HG02571 (cell line): ENCODE measurements at regions not wholly inside any gene's neighbourhood (a gene's known extent, or its start where the extent isn't known, plus 50 kb on each side); places are given as distances from the start of the nearest gene placed in this dataset.
"Not testable (repeated sequence)": the region's sequence is repeated elsewhere in the genome, so short reads cannot be mapped to it uniquely, and the experiment has no call there.

ENCODE experiments used
- ATAC-seq: cut with Tn5 transposase; IDR thresholded peaks from one replicate; pipeline ENCODE4 v1.9.1; 2021; ENCODE audit warnings: mild to moderate bottlenecking, moderate library complexity; ENCODE audit not compliant: unreplicated experiment

DNA sequence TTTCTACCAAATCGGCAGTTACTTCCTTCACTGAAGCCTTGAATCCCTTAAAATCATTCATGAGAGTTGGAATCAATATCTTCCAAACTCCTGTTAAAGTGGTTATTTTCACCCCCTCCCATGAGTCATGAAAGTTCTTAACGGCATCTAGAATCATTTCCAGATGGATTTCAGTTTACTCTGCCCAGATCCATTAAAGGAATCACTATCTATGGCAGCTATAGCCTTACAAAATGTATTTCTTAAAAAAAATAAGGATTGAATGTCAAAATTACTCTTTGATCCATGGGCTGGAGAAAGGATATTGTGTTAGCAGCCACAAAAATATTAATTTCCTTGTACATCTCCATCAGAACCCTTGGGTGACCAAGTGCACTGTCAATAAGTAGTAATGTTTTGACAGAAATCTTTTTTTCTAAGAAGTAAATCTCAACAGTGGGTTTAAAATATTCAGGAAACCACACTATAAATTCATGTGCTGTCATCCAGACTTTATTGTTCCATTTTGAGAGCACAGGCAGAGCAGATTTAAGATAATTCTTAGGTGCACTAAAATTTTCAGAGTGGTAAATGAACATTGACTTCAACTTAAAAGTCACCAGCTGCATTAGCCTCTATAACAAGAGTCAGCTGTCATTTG lies 767.7 kb downstream of the DTWD2 start:
- no peak for ATAC-seq

DNA sequence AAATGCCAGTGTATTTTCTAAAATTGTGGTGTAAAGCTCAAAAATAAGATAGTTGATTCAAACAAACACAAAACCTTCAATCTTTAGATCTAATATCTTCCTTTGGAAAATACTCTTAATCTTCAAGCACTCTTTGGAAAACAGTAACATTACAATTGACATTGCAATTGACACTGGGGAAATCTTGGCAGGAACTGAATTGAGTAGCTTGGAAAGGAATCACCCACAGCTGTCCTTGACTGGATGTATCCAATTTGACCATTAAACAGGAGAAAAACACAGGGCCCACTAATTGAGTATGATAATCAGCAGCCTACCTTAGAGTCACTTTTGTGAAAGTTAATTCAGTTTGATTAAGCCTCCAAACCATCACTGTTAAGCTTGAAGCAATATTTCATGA lies 776.7 kb downstream of the DTWD2 start:
- ATAC-seq: no peak

- ATAC-seq: no peak
These were observed 780.3 kb downstream of the DTWD2 start for GRCh38 chr5:118208031-118208453.

GRCh38 chr5:118199801-118200200 lies 788.5 kb downstream of the DTWD2 start:
- no peak for ATAC-seq

- no peak for ATAC-seq
These were observed 792.1 kb downstream of the DTWD2 start for GRCh38 chr5:118196229-118196628.

DNA sequence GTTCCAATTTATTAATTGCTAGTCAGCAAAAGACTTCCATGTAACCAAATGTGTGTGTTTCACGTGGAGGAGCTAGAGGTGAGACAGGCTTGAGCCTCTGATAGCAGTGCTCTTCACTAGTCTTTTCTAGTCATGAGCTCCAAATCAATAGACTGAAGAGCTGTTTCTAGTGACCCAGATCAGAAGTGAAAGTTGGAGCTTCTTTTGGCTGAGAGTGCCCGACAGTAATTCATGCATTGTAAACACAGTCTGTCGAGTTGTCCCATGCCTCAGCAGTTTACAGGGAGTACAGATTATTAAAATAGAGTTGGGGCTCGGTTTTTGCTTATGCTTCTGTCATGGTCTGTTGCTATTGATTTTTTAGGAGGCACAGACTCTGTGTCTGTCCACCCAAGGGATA lies 793.1 kb downstream of the DTWD2 start:
- ATAC-seq: no peak

- no peak for ATAC-seq
These were observed 795.0 kb downstream of the DTWD2 start for GRCh38 chr5:118193194-118193905.

DNA sequence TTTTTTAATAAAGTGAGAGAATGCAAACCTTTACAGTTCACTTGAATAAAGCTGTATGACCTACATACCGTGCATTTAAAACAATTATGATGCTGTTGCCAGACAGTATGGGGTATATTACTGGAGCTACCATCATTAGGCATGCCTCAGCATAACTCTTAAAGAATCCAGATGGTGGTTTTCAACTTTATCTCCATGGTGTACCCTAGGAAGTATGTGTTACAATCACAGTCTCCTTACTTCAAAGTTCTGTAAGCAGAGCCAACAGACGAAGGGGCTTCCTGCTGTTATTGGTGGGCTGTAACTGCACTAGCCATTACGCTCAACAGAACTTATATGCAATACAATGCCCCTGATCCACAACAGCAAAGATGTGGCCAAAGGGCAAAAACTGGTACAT lies 803.3 kb downstream of the DTWD2 start:
- no peak for ATAC-seq

GRCh38 chr5:118176146-118176545 lies 812.2 kb downstream of the DTWD2 start:
- ATAC-seq: no peak

GRCh38 chr5:118174671-118175070 lies 813.7 kb downstream of the DTWD2 start:
- no peak for ATAC-seq

DNA sequence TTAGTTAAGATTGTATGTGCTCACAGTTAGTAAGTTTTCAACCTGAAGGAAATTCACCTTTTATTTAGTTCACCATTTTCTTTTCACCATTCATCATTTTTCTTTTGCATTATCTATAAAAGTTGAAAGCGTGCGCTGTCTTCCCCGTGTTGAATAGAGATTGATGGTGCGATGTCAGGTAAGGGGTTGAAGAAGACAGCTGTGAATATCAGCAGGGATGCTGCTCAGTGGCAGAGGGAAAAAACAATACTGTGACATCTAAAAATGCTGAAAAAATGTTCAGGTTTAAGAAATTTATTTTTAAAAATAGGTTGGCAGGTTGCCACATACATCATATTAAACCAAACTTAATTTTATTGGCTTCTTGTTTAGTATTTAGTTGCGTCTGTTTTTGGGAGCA lies 815.0 kb downstream of the DTWD2 start:
- ATAC-seq: no peak

DNA sequence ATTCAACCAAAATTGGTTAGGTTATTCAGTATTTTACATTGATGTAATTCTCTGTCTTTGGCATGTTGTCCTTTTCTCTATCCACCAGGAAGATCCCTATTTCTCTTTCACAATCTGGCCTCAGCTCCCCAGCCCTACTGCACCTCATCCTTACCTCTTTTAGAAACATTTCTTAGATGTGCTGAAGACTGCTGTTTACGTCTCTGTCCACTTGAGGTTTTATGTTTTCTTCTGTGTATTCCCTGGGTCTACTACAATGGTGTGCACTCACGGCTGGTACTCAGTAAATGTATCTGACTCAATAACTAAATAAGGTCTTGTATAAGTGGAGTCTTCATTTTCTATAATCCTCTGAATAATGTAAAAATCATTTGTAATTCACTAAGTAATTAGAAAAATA lies 822.7 kb downstream of the DTWD2 start:
- no peak for ATAC-seq

DNA sequence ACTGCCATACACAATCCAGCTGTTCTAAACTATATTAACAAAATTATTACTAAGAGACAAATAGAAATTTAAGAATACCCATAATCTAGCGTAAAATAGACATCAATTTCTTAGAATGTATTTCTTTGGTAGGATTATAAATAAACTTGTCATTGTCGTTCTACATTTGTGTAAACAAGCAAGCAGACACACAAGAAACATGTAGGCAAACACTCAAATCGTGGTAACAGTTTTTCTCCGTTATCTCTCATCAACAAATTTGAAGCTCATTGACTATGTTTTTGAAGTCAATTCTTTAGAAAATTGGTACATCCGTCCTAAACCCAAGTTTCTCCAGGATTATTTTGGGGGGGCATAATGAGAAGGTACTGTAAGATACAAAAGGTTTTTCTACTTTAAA lies 832.2 kb downstream of the DTWD2 start:
- no peak for ATAC-seq

GRCh38 chr5:118146824-118147223 lies 841.5 kb downstream of the DTWD2 start:
- no peak for ATAC-seq

DNA sequence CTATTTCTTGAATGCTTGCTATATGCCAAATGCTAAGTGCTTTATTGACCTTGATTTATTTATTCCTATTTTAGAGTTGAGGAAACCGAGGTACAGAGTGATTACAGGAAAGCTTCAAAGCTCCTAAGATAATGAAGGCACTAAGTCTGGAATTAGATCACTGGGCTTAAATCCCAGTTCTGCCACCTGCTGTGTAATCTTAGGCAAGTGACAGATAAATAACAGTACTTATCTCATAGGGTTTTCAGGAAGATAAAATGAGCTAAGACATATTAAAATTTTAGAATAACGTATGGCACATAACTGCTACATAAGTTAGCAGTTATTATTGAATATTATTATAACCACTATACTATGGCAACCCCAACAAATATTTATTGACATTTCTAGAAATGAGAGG lies 843.8 kb downstream of the DTWD2 start:
- ATAC-seq: no peak

DNA sequence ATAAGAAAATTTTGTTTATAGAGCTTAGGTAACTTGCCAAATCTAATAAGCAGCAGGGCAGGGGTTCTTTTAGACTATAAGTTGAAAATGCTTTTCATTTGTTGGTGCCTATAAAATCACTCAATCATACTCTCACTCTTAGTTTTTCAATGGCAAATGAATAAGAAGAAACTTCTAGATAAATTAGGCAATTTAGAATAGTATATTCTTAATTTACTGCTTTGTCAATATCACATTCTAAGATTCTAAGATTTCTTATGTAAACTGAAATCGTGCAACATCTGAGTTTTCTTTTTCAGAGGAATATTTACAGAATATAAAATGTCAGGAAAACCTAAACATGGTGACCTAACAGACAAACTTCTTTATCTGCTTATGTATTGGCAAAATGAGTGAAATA lies 849.0 kb downstream of the DTWD2 start:
- no peak for ATAC-seq

- ATAC-seq: no peak
These were observed 862.2 kb downstream of the DTWD2 start for GRCh38 chr5:118126159-118126558.

- ATAC-seq: no peak
These were observed 862.7 kb downstream of the DTWD2 start for GRCh38 chr5:118125687-118126086.

DNA sequence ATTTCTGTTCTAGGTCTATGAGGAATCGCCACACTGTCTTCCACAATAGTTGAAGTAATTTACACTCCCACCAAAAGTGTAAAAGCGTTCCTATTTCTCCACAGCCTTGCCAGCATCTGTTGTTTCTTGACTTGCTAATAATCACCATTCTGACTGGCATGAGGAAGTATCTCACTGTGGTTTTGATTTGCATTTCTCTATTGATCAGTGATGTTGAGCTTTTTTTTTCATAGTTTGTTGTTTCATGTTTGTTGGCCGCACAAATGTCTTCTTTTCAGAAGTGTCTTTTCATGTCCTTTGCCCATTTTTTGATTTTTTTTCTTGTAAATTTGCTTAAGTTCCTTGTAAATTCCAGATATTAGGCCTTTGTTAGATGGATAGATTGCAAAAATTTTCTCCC lies 867.1 kb downstream of the DTWD2 start:
- ATAC-seq: no peak

DNA sequence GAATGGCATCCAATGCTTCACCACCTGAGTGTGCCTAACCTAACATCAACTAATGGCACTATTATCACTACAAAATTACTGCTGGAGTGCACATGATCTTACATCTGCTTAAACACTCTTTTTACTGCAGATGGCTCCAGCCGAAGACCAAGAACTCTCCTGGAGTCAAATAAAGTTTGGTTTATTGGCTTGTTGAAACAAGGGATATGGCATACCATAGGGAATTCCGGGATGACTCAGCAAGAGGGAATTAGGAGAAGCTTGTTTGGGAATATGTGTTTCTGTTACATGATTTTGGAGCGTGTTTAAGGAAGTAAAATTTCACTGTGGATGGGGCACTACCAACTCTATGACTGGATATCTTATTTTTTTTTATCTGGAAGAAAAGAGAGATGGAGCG lies 872.6 kb downstream of the DTWD2 start:
- ATAC-seq: no peak

DNA sequence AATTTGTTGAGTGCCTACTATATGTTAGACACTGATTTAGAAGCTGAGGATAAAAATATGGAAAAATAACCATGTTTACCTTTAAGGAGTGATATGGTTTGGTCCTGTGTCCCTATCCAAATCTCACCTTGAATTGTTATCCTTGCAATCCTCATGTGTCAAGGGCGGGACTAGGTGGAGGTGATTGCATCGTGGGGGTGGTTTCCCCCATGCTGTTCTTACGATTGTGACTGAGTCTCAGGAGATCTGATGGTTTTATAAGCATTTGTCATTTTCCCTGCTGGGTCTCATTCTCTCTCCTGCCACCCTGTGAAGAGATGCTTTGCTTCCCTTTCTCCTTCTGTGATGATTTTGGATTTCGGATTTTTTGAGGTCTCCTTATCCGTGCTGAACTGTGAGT lies 876.4 kb downstream of the DTWD2 start:
- no peak for ATAC-seq

GRCh38 chr5:118107246-118107645 lies 881.1 kb downstream of the DTWD2 start:
- ATAC-seq: not testable (repeated sequence)

GRCh38 chr5:118098716-118099115 lies 889.6 kb downstream of the DTWD2 start:
- no peak for ATAC-seq
